Kidney epithelial cell (primary cell): ENCODE measurements at regions not wholly inside any gene's neighbourhood (a gene's known extent, or its start where the extent isn't known, plus 50 kb on each side); places are given as distances from the start of the nearest gene placed in this dataset.

Source experiments
- DNase-seq: peaks from one replicate; pipeline ENCODE4 v3.0.0-alpha.2; 2010; ENCODE audit warnings: low read depth
- H3K27me3 ChIP-seq: 2 replicates; pipeline ENCODE4 v1.6.0; 2011; ENCODE audit warnings: low read length; ENCODE audit not compliant: control insufficient read depth, insufficient read depth
- H3K36me3 ChIP-seq: 2 replicates; pipeline ENCODE4 v1.5.1; 2011; ENCODE audit warnings: low read length; ENCODE audit not compliant: control insufficient read depth, insufficient read depth
- H3K4me3 ChIP-seq: 2 replicates; pipeline ENCODE4 v1.5.1; 2011; ENCODE audit warnings: low read depth, mild to moderate bottlenecking, control low read depth, low read length
- CTCF ChIP-seq: IDR thresholded peaks from 2 replicates; pipeline ENCODE4 v1.5.1; 2011; ENCODE audit warnings: mild to moderate bottlenecking, moderate library complexity, low read length, control low read depth, inconsistent platforms; ENCODE audit not compliant: insufficient read depth, poor library complexity, severe bottlenecking

GRCh38 chr4:81828991-81829390 lies 357.3 kb upstream of the RASGEF1B start:
- H3K36me3 ChIP-seq, result no peaks in the 10 kb centered on the region
- no peaks in the 10 kb centered on the region for H3K27me3 ChIP-seq
- TF ChIP-seq CTCF, result no peak
- no peak for DNase-seq
- H3K4me3 ChIP-seq, result no peak overlapping the region

DNA sequence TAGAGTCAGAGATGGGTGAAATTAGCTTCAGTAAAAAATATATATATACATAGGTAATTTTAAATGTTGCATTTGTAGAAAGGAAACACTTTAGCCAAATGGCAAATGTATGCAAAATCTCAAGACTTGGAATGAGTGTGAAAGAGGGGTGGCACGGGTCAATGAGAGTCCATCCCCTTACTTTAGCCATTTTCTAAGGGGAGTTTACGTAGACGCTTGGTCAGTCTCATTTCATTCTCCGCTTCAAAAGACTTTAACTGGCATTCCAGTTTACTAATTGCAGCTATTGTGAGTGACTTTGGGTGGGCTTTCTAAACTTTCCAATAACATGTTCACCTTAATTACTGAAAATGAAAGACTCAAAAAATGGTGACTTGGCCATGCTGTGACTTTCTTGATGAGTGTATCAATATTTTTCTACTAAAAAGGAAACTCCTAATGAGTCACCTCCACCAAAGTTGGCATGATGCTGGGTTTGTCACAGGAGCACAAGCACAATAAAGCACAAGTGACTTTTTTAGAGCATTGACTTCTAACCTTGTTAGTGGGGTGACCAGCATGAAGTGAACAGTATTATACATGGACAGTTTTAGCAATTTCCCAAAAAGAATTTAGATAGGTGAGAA lies 356.0 kb upstream of the RASGEF1B start:
- no peaks in the 10 kb centered on the region for H3K36me3 ChIP-seq
- no peak for DNase-seq
- H3K27me3 ChIP-seq, result no peaks in the 10 kb centered on the region
- TF ChIP-seq CTCF, result no peak
- no peak overlapping the region for H3K4me3 ChIP-seq

DNA sequence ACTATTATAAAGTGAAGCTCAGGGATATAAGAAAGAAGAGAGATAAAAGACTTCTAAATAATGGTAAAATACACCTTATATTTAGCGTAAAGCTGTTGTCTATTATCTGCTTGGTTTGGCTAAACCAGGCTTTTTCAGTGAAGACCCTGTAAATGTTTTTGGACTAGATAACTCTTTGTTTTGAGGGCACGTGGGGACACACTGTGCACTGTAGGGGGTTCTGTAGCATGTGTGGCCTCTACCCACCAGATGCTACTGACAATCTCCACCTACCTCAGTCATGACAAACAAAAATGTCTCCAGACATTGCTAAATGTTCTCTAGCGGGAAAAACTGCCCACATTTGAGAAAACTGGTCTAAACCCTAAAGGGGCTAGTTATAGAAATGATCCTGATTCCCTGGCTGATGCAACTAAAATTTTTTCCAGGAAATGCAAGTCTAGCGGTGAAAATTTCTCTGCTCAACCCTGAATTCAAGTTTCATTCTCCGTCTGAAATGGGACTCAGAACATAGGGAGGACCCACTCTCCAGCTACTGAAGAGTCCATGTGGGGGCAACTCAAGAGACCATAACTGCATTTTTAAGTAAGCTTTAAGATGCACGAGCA lies 355.2 kb upstream of the RASGEF1B start:
- Histone ChIP-seq H3K36me3 (no peaks in the 10 kb centered on the region), H3K27me3 (no peaks in the 10 kb centered on the region), H3K4me3 (no peak overlapping the region)
- TF ChIP-seq CTCF, result no peak
- DNase-seq, result no peak

- TF ChIP-seq CTCF, result no peak
- DNase-seq, result no peak
Measured at GRCh38 chr4:81826335-81826734, 354.6 kb upstream of the RASGEF1B start.

GRCh38 chr4:81818385-81818920 lies 346.7 kb upstream of the RASGEF1B start:
- Histone ChIP-seq H3K4me3 (no peak overlapping the region), H3K27me3 (no peaks in the 10 kb centered on the region), H3K36me3 (no peaks in the 10 kb centered on the region)
- no peak for TF ChIP-seq CTCF
- no peak for DNase-seq

More at GRCh38 chr4:81826335-81826734, 354.6 kb upstream of the RASGEF1B start:
- Histone ChIP-seq H3K36me3 (no peaks in the 10 kb centered on the region), H3K27me3 (no peaks in the 10 kb centered on the region), H3K4me3 (no peak overlapping the region)
